ENCODE measurements at regions not wholly inside any gene's neighbourhood (a gene's known extent, or its start where the extent isn't known, plus 50 kb on each side); places are given as distances from the start of the nearest gene placed in this dataset.

GRCh38 chr15:95832668-95833067 lies 497.8 kb upstream of the NR2F2 start:
- no peaks in the 10 kb centered on the region for H3K9me1 ChIP-seq (ENCODE audit: control insufficient read depth, extremely low read depth, insufficient read depth, low read length)
- no peaks in the 10 kb centered on the region for H3K9me3 ChIP-seq (ENCODE audit: control insufficient read depth, low read depth, low read length)
- no peaks in the 10 kb centered on the region for H3K4me1 ChIP-seq (ENCODE audit: control insufficient read depth, extremely low read depth, insufficient read depth, low read length)
- DNase-seq (ENCODE audit: low read depth, low spot score) (no peak), FAIRE-seq (no peak)
- no peak overlapping the region for H2AFZ ChIP-seq (ENCODE audit: control insufficient read depth, low read length)
- H3K4me2 ChIP-seq (ENCODE audit: control insufficient read depth, extremely low read depth, insufficient read depth, low read depth, low read length) = no peak overlapping the region
- no peaks in the 10 kb centered on the region for H3K27me3 ChIP-seq (ENCODE audit: control insufficient read depth, extremely low read depth, insufficient read depth, low read length)
- no peak for TF ChIP-seq EZH2 (IDR thresholded peaks at IDR 0.05; ENCODE audit: low read length)
- TF ChIP-seq CTCF (optimal IDR thresholded peaks at IDR 0.05 in 1 of 3, IDR thresholded peaks at IDR 0.05 in 1 of 3, conservative IDR thresholded peaks at IDR 0.05 in 1 of 3; ENCODE audit: extremely low read depth in 1 of 3, insufficient read depth in 2 of 3, low read length in 3 of 3) = no peak
- no peak overlapping the region for H3K4me3 ChIP-seq (ENCODE audit: control insufficient read depth in 2 of 3, extremely low read depth in 1 of 3, insufficient read depth in 2 of 3, low read depth in 1 of 3, low read length in 3 of 3)
- dilution Hi-C loops (cut with MboI; ENCODE audit: extremely low pct_ligation_motif_present, low sequenced_read_pairs) = no loop called here
- no peaks in the 10 kb centered on the region for H4K20me1 ChIP-seq (ENCODE audit: control insufficient read depth, extremely low read depth, insufficient read depth, low read length)
- H3K36me3 ChIP-seq (ENCODE audit: control insufficient read depth in 2 of 2, extremely low read depth in 1 of 2, insufficient read depth in 2 of 2, low read length in 2 of 2) = no peaks in the 10 kb centered on the region
- no peak overlapping the region for H3K27ac ChIP-seq (ENCODE audit: control insufficient read depth, insufficient read depth, low read length)
- H3K9ac ChIP-seq (ENCODE audit: control insufficient read depth, extremely low read depth, insufficient read depth, low read length) = no peak overlapping the region
- H3K79me2 ChIP-seq (ENCODE audit: control insufficient read depth, insufficient read depth, low read length) = no peaks in the 10 kb centered on the region

- Histone ChIP-seq H3K27ac (ENCODE audit: control insufficient read depth, insufficient read depth, low read length) (no peak overlapping the region), H3K79me2 (ENCODE audit: control insufficient read depth, insufficient read depth, low read length) (no peaks in the 10 kb centered on the region), H3K4me3 (ENCODE audit: control insufficient read depth in 2 of 3, extremely low read depth in 1 of 3, insufficient read depth in 2 of 3, low read depth in 1 of 3, low read length in 3 of 3) (no peak overlapping the region), H3K4me2 (ENCODE audit: control insufficient read depth, extremely low read depth, insufficient read depth, low read depth, low read length) (no peak overlapping the region), H2AFZ (ENCODE audit: control insufficient read depth, low read length) (no peak overlapping the region), H3K4me1 (ENCODE audit: control insufficient read depth, extremely low read depth, insufficient read depth, low read length) (no peaks in the 10 kb centered on the region), H3K9me1 (ENCODE audit: control insufficient read depth, extremely low read depth, insufficient read depth, low read length) (no peaks in the 10 kb centered on the region), H3K27me3 (ENCODE audit: control insufficient read depth, extremely low read depth, insufficient read depth, low read length) (no peaks in the 10 kb centered on the region), H4K20me1 (ENCODE audit: control insufficient read depth, extremely low read depth, insufficient read depth, low read length) (no peaks in the 10 kb centered on the region), H3K9ac (ENCODE audit: control insufficient read depth, extremely low read depth, insufficient read depth, low read length) (no peak overlapping the region), H3K36me3 (ENCODE audit: control insufficient read depth in 2 of 2, extremely low read depth in 1 of 2, insufficient read depth in 2 of 2, low read length in 2 of 2) (no peaks in the 10 kb centered on the region), H3K9me3 (ENCODE audit: control insufficient read depth, low read depth, low read length) (no peaks in the 10 kb centered on the region)
- FAIRE-seq (no peak), DNase-seq (ENCODE audit: low read depth, low spot score) (no peak)
- TF ChIP-seq EZH2 (IDR thresholded peaks at IDR 0.05; ENCODE audit: low read length) = no peak
- no peak for TF ChIP-seq CTCF (optimal IDR thresholded peaks at IDR 0.05 in 1 of 3, IDR thresholded peaks at IDR 0.05 in 1 of 3, conservative IDR thresholded peaks at IDR 0.05 in 1 of 3; ENCODE audit: extremely low read depth in 1 of 3, insufficient read depth in 2 of 3, low read length in 3 of 3)
- dilution Hi-C loops (cut with MboI; ENCODE audit: extremely low pct_ligation_motif_present, low sequenced_read_pairs) = no loop called here
Measured at GRCh38 chr15:95834028-95834804, 496.3 kb upstream of the NR2F2 start.

All from keratinocyte (primary cell).